ENCODE measurements at regions not wholly inside any gene's neighbourhood (a gene's known extent, or its start where the extent isn't known, plus 50 kb on each side); places are given as distances from the start of the nearest gene placed in this dataset.

- H3K4me3 ChIP-seq, result no peak overlapping the region
- no peaks in the 10 kb centered on the region for H3K9me3 ChIP-seq (replicated peaks; ENCODE audit: control insufficient read depth, insufficient read depth, low read depth, low read length)
- ChIA-PET POLR2A (interaction anchor here (0.6 to 0.8 kb wide), 2 partner anchors 69 to 115 kb away, joined by 3 read pairs; no protein-coding TSS in a partner anchor), CTCF (ENCODE audit: low intra/inter-chr PET ratio) (no interaction called here)
- in situ Hi-C loops (cut with MboI) (no loop called here), intact Hi-C loops (cut with micrococcal nuclease) (no loop called here)
- 47% methylated on average over 10 of the region's 10 CpGs for WGBS (ENCODE audit: insufficient coverage, low coverage, missing lambda C conversion rate)
- H3K9me1 ChIP-seq (ENCODE audit: control insufficient read depth, insufficient read depth, low read length), result no peaks in the 10 kb centered on the region
- no peaks in the 10 kb centered on the region for H4K20me1 ChIP-seq (replicated peaks; ENCODE audit: control insufficient read depth, insufficient read depth, low read length)
- H3K4me1 ChIP-seq (replicated peaks in 1 of 2; ENCODE audit: control insufficient read depth in 2 of 2, insufficient read depth in 2 of 2, low read length in 2 of 2), result no peaks in the 10 kb centered on the region; a peak in 1 of 5 replicates
- no peaks in the 10 kb centered on the region for H3K79me2 ChIP-seq (ENCODE audit: control insufficient read depth, insufficient read depth, low read length)
- H3K36me3 ChIP-seq (ENCODE audit: control insufficient read depth, insufficient read depth, low read length), result no peaks in the 10 kb centered on the region
- ATAC-seq (no peak), FAIRE-seq (no peak), DNase-seq (ENCODE audit: extremely low read depth in 1 of 4, low spot score in 3 of 4) (no peak)
- BruUV-seq (replicated peaks), result no TSS peak
- no peak for TF ChIP-seq ZNF431 (CRISPR knock-in tag; IDR thresholded peaks at IDR 0.05)
- TF ChIP-seq PHTF2 (CRISPR knock-in tag; IDR thresholded peaks at IDR 0.05), result no peak
- TF ChIP-seq MTF1 (CRISPR knock-in tag; IDR thresholded peaks at IDR 0.05; ENCODE audit: borderline replicate concordance), result no peak
- H2AFZ ChIP-seq (ENCODE audit: low read depth, low read length), result no peak overlapping the region
- H3K9ac ChIP-seq (ENCODE audit: insufficient read depth in 1 of 2, low read depth in 2 of 2, low read length in 2 of 2), result no peak overlapping the region
- H3K27ac ChIP-seq (ENCODE audit: extremely low read depth, low read depth, low read length), result no peak overlapping the region
- H3K4me2 ChIP-seq (ENCODE audit: insufficient read depth, low read length), result no peak overlapping the region
- no peaks in the 10 kb centered on the region; a peak in 1 of 5 replicates for H3K27me3 ChIP-seq (ENCODE audit: control insufficient read depth in 2 of 2, insufficient read depth in 2 of 2, low read length in 2 of 2)
These were observed 255.3 kb downstream of the BCOR start for GRCh38 chrX:39842281-39842973.

- H3K79me2 ChIP-seq (ENCODE audit: control insufficient read depth, insufficient read depth, low read length), result no peaks in the 10 kb centered on the region
- WGBS (ENCODE audit: insufficient coverage, low coverage, missing lambda C conversion rate), result 60% methylated on average over 1 of the region's 4 CpGs
- no peak overlapping the region for H3K4me3 ChIP-seq
- no peaks in the 10 kb centered on the region for H3K9me1 ChIP-seq (ENCODE audit: control insufficient read depth, insufficient read depth, low read length)
- no peak overlapping the region for H3K4me2 ChIP-seq (ENCODE audit: insufficient read depth, low read length)
- no TSS peak for BruUV-seq (replicated peaks)
- FAIRE-seq (no peak), ATAC-seq (no peak), DNase-seq (ENCODE audit: extremely low read depth in 1 of 4, low spot score in 3 of 4) (no peak)
- peaks cover 0 to 6% of the 10 kb centered on the region in 2 experiments; a peak in 3 of 5 replicates for H3K4me1 ChIP-seq (replicated peaks in 1 of 2; ENCODE audit: control insufficient read depth in 2 of 2, insufficient read depth in 2 of 2, low read length in 2 of 2)
- H3K27ac ChIP-seq (ENCODE audit: extremely low read depth, low read depth, low read length), result no peak overlapping the region
- no peaks in the 10 kb centered on the region for H4K20me1 ChIP-seq (replicated peaks; ENCODE audit: control insufficient read depth, insufficient read depth, low read length)
- intact Hi-C loops (cut with micrococcal nuclease) (no loop called here), in situ Hi-C loops (cut with MboI) (no loop called here)
- no peak overlapping the region for H2AFZ ChIP-seq (ENCODE audit: low read depth, low read length)
- CTCF ChIA-PET (ENCODE audit: low intra/inter-chr PET ratio), result no interaction called here
- POLR2A ChIA-PET, result interaction anchor here (0.6 to 0.8 kb wide), 2 partner anchors 28 to 114 kb away, joined by 3 read pairs; no protein-coding TSS in a partner anchor
- no peaks in the 10 kb centered on the region for H3K36me3 ChIP-seq (ENCODE audit: control insufficient read depth, insufficient read depth, low read length)
- no peaks in the 10 kb centered on the region for H3K9me3 ChIP-seq (replicated peaks; ENCODE audit: control insufficient read depth, insufficient read depth, low read depth, low read length)
- no peaks in the 10 kb centered on the region; a peak in 1 of 5 replicates for H3K27me3 ChIP-seq (ENCODE audit: control insufficient read depth in 2 of 2, insufficient read depth in 2 of 2, low read length in 2 of 2)
- H3K9ac ChIP-seq (ENCODE audit: insufficient read depth in 1 of 2, low read depth in 2 of 2, low read length in 2 of 2), result no peak overlapping the region
- TF ChIP-seq ZBTB17 (CRISPR knock-in tag; IDR thresholded peaks at IDR 0.05) (no peak), MTA2 (IDR thresholded peaks at IDR 0.05; ENCODE audit: low read depth) (no peak), NFIC (IDR thresholded peaks at IDR 0.05) (no peak), MAX (CRISPR knock-in tag; IDR thresholded peaks at IDR 0.05) (no peak), ELF2 (CRISPR knock-in tag; IDR thresholded peaks at IDR 0.05) (no peak), MAZ (CRISPR knock-in tag; conservative IDR thresholded peaks at IDR 0.05 in 1 of 2, IDR thresholded peaks at IDR 0.05 in 1 of 2) (no peak), TEAD4 (IDR thresholded peaks at IDR 0.05; ENCODE audit: low read length) (no peak), TEAD4 (CRISPR knock-in tag; IDR thresholded peaks at IDR 0.05; ENCODE audit: borderline replicate concordance) (no peak), ZSCAN32 (CRISPR knock-in tag; IDR thresholded peaks at IDR 0.05) (no peak), SRSF1 (IDR thresholded peaks at IDR 0.05; ENCODE audit: low read depth, low read length) (no peak), ATF3 (IDR thresholded peaks at IDR 0.05) (no peak), ATF3 (CRISPR knock-in tag; conservative IDR thresholded peaks at IDR 0.05) (no peak), DMBX1 (CRISPR knock-in tag; IDR thresholded peaks at IDR 0.05; ENCODE audit: borderline replicate concordance) (no peak), ZNF551 (CRISPR knock-in tag; IDR thresholded peaks at IDR 0.05) (no peak)
These were observed 254.4 kb downstream of the BCOR start for GRCh38 chrX:39843318-39843717.
